SHP77 treated with DMSO at 0.1 percent for 48 hours (cell line): ENCODE measurements at regions not wholly inside any gene's neighbourhood (a gene's known extent, or its start where the extent isn't known, plus 50 kb on each side); places are given as distances from the start of the nearest gene placed in this dataset.

Experiments
- DNase-seq: peaks from one replicate; lab custom pipeline; 2025; lab: John Stamatoyannopoulos, UW

DNA sequence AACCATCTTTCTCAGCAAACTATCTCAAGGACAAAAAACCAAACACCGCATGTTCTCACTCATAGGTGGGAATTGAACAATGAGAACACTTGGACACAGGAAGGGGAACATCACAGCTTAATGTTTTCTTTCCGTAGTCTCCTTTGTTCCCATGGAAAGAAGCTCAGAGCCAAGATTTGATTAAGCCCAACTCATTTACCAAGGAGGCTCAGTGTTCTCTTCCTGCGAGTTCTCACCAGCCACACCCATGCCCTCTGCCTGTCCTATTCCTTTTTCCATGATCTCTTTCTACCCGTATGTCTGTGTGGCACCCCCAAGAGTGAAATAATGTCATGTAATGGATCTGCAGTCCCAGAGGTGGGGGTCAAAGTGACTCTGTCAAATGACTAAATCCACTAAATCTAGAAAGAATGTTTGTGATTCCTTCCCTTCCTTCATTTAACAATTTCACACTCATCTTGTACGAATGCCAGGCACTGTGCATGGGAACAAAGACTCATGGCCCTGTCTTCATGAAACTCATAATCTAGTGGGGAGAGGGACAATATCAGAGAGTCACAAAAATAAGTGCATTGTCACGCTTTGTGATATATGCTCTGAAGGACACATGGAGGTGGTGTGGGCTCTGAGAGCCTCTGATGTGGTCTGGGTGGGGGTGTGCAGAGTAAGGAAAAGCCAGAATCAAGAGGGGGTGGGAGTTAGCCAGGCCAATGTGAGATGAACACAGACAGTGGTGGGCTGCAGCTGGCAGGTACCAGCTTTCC lies 292.1 kb downstream of the CDC5L start:
- no peak for DNase-seq

GRCh38 chr6:44680202-44680720 lies 292.8 kb downstream of the CDC5L start:
- no peak for DNase-seq

GRCh38 chr6:44681761-44682160 lies 294.3 kb downstream of the CDC5L start:
- DNase-seq, result no peak

GRCh38 chr6:44682280-44682679 lies 294.8 kb downstream of the CDC5L start:
- no peak for DNase-seq

DNA sequence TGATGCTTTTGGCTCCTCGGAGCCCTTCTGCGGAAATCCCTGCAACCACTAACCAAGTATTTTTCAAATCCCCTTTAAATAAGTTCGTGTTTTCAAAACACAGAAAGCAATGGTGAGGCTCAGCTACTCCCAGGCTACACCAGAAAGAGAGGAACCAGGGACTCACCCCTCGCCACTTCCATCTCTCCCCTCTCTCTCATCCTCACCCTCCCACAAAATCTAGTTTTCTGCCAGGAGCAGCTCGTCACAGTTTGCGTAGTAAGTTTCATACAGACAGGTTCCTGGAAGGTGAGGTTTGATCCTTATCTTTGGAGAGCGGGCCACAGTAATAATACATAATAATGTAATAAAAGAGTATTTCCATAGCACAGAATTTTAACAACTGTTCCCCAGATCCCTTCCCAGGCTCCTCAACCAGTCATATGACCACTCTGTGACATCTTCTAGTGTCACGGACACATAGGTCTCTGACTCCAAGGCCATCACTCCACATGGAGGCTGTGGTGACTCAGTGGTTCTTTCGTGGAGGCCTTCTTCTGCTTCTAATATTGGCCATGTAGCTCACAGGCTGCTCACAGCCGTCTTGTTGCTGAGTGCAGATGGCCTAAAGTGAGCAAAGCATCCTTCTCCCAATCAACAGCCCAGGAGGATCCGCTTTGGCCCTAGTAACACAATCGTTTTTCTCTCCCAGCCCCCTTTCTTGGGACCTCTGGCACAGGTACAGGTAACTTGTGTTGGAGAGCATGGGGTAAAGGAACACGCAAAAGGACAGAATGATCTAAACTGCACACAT lies 295.7 kb downstream of the CDC5L start:
- no peak for DNase-seq

DNA sequence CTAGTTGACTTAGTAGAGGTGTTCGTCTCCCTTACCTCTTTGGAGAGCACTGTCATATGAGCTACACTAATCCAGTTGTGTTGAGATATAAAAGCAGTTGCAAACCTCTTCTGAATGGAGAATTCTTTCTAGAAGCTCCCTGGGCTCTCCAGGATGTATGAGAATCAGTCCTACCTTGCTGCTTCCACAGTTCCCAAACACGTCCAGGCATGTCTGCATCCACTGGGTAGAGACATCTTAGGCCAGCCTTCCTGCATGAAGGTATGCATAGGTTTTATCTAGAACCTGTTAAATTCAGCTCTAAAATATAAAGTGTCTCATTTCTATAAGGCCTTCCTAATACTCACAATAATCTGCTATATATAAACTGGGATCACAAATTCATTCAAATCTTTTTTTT lies 297.7 kb downstream of the CDC5L start:
- DNase-seq, result no peak

- DNase-seq, result no peak
Observed at GRCh38 chr6:44696099-44696498, 308.6 kb downstream of the CDC5L start.

DNA sequence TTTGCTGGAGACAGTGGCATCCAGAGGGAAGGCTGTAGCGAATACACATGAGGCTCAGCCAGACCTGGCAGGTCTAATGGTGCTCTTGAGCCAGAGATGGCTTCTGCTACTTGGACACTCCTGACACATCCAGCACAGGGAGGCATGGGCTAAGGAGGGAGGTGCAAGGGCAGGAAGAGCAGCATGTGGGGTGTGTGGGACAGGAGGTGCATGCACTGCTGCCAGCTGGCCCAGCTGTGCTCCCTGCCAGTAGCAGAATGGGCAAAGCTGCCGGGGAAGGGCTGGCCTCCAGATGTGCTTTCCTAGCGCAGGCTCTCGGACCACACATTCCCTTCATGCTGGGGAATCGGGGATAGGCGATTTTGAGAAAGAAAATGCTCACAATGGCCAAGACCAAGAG lies 309.2 kb downstream of the CDC5L start:
- no peak for DNase-seq

GRCh38 chr6:44697327-44697726 lies 309.8 kb downstream of the CDC5L start:
- DNase-seq, result no peak

GRCh38 chr6:44698602-44699001 lies 311.1 kb downstream of the CDC5L start:
- DNase-seq, result no peak

DNA sequence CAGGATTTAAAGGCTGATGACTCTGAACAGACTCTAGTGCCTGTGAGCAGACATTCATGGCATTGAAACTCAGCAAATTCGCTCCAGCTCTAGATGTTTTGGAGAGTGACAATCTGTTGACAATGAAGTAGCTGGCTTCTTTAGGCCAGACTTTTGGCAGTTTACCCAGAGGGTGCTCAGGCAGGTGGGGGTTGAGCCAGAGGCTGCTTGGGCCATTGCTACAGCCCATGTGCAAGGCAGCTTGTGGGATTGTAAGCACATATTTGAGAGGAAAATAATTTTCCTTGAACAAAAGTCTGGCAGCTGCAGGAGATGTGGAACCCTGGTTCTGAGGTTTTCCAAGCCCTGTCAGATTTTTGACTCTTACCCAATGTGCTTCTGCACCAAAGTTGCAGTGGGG lies 311.6 kb downstream of the CDC5L start:
- DNase-seq, result no peak

DNA sequence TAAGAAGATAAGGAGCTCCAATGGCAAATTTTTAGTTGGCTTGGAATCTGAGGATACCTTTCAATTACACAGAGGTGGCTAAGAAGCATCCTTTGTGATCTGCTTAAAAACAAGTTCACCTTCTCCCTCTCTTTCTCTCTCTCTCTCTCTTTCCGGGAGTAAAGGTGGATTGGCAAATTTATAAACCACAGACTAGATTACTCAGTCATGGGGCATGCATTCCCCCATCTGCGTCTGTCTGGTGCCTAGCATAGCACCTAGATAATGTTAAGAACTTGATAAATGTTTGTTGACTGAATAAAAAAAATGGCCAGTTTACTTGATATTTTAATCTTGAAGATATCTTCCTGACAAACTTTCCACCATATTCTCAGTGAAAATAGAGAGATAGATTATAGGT lies 312.3 kb downstream of the CDC5L start:
- no peak for DNase-seq

- DNase-seq, result no peak
Observed at GRCh38 chr6:44700422-44700821, 312.9 kb downstream of the CDC5L start.

GRCh38 chr6:44701038-44701636 lies 313.6 kb downstream of the CDC5L start:
- no peak for DNase-seq

DNA sequence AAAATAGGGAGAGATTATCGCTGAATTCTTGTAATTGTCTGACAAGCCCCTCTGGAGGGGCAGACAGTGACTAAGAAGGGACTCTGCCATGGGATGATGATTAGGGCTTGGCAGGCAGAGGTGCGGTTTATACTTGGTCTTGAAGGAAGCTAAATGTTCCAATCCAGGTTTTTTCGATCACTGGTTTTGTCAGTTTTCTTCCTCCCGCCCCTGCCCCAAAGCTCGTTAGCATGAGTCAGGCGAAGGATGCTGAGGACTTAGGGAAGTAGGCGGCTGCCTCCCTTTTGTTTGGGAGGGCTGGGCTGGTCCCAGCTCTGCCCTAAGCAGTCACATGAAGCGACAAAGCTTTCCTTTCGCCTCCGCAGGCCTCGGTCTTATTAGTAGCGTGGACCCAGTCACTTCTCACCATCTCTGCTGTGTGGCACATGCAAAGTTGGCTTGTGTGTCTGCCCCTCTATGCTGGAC lies 314.2 kb downstream of the CDC5L start:
- no peak for DNase-seq

DNA sequence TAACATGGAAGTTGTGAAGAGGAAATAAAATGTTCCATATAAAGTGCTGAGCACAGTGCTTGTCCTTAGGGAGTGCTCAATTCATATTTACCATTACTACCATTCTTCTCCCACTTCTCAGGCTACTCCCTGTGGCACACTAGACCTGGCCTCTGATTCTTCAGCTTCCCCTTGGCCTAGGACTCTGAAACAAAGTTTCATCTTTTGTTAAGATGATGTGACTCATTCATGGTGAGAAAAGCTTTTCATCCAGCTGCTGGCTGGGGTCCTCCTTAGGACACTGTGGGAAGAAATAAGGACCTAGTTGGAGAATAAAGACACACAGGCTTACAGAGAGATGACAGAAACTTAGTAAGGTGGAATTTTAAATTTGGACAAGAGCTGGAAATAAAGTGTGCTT lies 314.8 kb downstream of the CDC5L start:
- no peak for DNase-seq

- DNase-seq, result no peak
Observed at GRCh38 chr6:44704240-44705150, 317.0 kb downstream of the CDC5L start.

DNA sequence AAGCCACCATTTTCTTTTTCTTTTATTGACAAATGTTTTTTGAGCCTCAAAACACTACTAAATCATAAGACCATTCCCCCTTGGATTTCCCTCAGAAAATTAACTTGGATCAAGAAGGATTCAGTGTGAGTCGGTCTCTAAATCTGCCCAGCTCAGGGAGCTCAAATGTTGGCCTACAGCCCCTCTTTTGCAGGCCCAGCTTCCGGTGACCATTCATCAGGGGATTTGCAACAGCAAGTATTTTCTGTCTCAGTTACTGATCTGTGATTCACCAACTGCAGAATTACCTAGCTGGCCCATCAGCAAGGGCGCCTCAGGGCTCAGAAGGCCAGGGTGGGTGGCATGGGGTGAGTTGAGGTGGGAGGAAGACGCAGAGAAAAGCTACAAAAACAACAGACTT lies 318.1 kb downstream of the CDC5L start:
- no peak for DNase-seq

DNA sequence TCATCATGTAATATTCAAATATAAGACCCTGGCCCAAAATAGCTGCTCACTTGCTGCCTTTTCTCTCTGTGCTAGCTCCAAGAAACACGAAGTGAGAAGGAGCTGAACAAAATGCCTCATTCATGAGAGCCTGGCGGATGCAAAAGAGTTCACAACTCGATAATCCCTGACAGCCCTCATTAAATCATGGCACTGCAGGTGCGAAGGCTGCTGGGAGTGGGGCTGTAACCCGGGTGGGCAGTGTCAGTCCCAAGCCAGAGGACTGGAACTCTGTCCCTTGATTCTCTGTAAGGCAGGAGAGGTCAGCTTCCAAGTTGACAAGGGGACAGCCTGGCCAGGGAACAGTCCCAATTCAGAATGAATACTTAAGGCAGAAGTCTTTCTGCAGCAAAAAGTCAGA lies 318.5 kb downstream of the CDC5L start:
- no peak for DNase-seq

DNA sequence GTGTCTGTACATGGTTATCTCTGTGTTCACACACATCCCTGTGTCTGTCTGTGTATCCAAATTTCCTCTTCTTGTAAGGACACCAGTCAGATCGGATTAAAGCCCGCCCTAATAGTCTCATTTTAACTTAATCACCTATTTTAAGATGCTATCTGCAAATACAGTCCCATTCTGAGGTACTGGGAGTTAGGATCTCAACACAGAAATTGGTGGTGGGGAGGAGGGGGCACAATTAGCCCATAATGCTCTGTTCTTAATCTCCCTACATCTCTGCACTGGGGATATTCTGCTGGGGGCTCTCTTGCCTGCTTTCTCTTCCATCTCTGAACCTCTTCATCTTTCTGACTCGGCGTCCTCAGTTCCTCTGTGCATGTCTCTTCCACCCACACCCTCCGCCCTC lies 320.7 kb downstream of the CDC5L start:
- DNase-seq, result no peak

GRCh38 chr6:44712353-44713111 lies 325.0 kb downstream of the CDC5L start:
- DNase-seq, result no peak
